Keratinocyte (primary cell): ENCODE measurements at regions not wholly inside any gene's neighbourhood (a gene's known extent, or its start where the extent isn't known, plus 50 kb on each side); places are given as distances from the start of the nearest gene placed in this dataset.

Source experiments
- DNase-seq: peaks from one replicate; pipeline ENCODE4 v3.0.0-alpha.2; 2011; ENCODE audit warnings: low read depth, missing footprints, low spot score
- FAIRE-seq: peaks from 2 replicates; lab custom pipeline; 2011; peaks lifted over from hg19 to GRCh38; lab: Jason Lieb, UNC
- H2AFZ ChIP-seq: 2 replicates; pipeline ENCODE4 v1.6.0; 2012; ENCODE audit warnings: low read length, control low read depth, inconsistent platforms; ENCODE audit not compliant: control insufficient read depth
- H3K27ac ChIP-seq: 2 replicates; pipeline ENCODE4 v1.5.1; 2011; ENCODE audit warnings: low read length; ENCODE audit not compliant: control insufficient read depth, insufficient read depth
- H3K27me3 ChIP-seq: 3 replicates; pipeline ENCODE4 v1.6.0; 2011; ENCODE audit warnings: low read length; ENCODE audit not compliant: control insufficient read depth, insufficient read depth; ENCODE audit errors: extremely low read depth
- H3K36me3 ChIP-seq, 2 experiments: 2 replicates in 1 of 2; 3 replicates in 1 of 2; pipeline ENCODE4 v1.5.1; 2011; ENCODE audit warnings: low read length in 2 of 2, mild to moderate bottlenecking in 1 of 2; ENCODE audit not compliant: control insufficient read depth in 2 of 2, insufficient read depth in 2 of 2; ENCODE audit errors: extremely low read depth in 1 of 2
- H3K4me1 ChIP-seq: 3 replicates; pipeline ENCODE4 v1.5.1; 2011; ENCODE audit warnings: low read length; ENCODE audit not compliant: control insufficient read depth, insufficient read depth; ENCODE audit errors: extremely low read depth
- H3K4me2 ChIP-seq: 3 replicates; pipeline ENCODE4 v1.6.0; 2011; ENCODE audit warnings: low read depth, low read length; ENCODE audit not compliant: control insufficient read depth, insufficient read depth; ENCODE audit errors: extremely low read depth
- H3K4me3 ChIP-seq, 3 experiments: fragments of 200-600 bp in 1 of 3; sonication (generic) in 1 of 3; 2 replicates in 2 of 3; 3 replicates in 1 of 3; pipeline ENCODE4 v1.5.1; 2011 to 2016; ENCODE audit warnings: low read length in 3 of 3, mild to moderate bottlenecking in 3 of 3, control low read depth in 2 of 3, inconsistent platforms in 1 of 3, low read depth in 1 of 3, mixed read lengths in 1 of 3, mixed run types in 1 of 3, moderate library complexity in 1 of 3; ENCODE audit not compliant: control insufficient read depth in 2 of 3, insufficient read depth in 2 of 3; ENCODE audit errors: extremely low read depth in 1 of 3
- H3K79me2 ChIP-seq: 2 replicates; pipeline ENCODE4 v1.6.0; 2012; ENCODE audit warnings: low read length; ENCODE audit not compliant: control insufficient read depth, insufficient read depth
- H3K9ac ChIP-seq: 3 replicates; pipeline ENCODE4 v1.6.0; 2011; ENCODE audit warnings: low read length; ENCODE audit not compliant: control insufficient read depth, insufficient read depth; ENCODE audit errors: extremely low read depth
- H3K9me1 ChIP-seq: 3 replicates; pipeline ENCODE4 v1.6.0; 2011; ENCODE audit warnings: low read length; ENCODE audit not compliant: control insufficient read depth, insufficient read depth; ENCODE audit errors: extremely low read depth
- H3K9me3 ChIP-seq: 2 replicates; pipeline ENCODE4 v1.5.1; 2012; ENCODE audit warnings: low read depth, low read length; ENCODE audit not compliant: control insufficient read depth
- H4K20me1 ChIP-seq: 3 replicates; pipeline ENCODE4 v1.6.0; 2011; ENCODE audit warnings: low read length; ENCODE audit not compliant: control insufficient read depth, insufficient read depth; ENCODE audit errors: extremely low read depth
- CTCF ChIP-seq, 3 experiments: IDR thresholded peaks in 1 of 3; conservative IDR thresholded peaks in 1 of 3; optimal IDR thresholded peaks in 1 of 3; 2 replicates in 2 of 3; 3 replicates in 1 of 3; pipeline versions ENCODE3 to v1.5.1; 2011; ENCODE audit warnings: low read length in 3 of 3, mild to moderate bottlenecking in 3 of 3, moderate library complexity in 2 of 3, control low read depth in 1 of 3, inconsistent platforms in 1 of 3; ENCODE audit not compliant: insufficient read depth in 2 of 3; ENCODE audit errors: extremely low read depth in 1 of 3
- EZH2 ChIP-seq: IDR thresholded peaks from one replicate; pipeline ENCODE4 v1.6.1; 2012; ENCODE audit warnings: inconsistent platforms, mild to moderate bottlenecking, low read length, moderate library complexity
- dilution Hi-C: fragments of 300-500 bp; cut with MboI; formaldehyde crosslinking; loops from one replicate; pipeline ENCODE4 v1.7.0; 2020; ENCODE audit warnings: low sequenced_read_pairs; ENCODE audit not compliant: extremely low pct_ligation_motif_present

DNA sequence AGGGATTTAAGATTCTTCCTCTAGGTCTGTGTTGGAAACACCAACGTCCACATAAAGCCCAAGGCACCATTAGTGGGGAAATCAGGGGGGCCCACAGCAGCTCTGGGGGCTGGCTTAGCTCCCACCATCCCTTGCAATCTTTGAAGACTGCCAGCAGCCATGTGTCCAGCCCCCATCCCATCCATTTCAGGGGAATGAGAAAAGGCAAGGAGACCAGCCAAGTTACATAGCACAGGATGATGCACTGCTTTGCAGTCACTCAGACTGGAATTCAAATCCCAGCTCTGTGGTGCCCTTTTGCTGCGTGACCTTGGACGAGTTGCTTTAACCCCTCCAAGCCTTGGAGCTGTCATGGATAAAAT lies 108.9 kb upstream of the ZMIZ1 start:
- H3K27ac ChIP-seq = no peak overlapping the region
- dilution Hi-C loops = no loop called here
- no peak for FAIRE-seq

DNA sequence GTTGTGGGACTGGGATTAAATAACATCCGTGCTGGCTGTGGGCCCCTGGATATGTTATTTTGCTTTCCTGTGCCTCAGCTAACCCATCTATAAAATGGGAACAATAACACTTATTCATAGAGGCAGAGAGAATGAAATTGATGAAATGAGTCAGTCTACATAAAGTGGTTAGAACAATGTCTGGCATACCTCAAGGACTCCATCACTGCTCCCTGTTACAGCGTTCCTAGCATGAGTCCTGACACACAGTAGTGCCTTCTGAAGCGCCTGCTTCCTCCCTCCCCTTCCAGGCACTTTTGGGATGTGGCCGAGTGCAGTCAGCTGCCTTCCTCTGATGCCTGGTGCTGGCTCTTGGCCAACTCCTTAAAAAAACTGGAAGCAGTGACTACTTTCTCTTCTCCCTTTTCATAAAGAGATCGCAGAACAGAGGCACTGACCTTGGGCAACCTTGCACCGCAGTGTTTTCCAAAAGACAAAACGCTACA lies 108.4 kb upstream of the ZMIZ1 start:
- H3K27ac ChIP-seq = no peak overlapping the region
- DNase-seq (peak; percentile 89), FAIRE-seq (peak; percentile 88)
- dilution Hi-C loops = no loop called here
- H3K4me3 ChIP-seq = no peak overlapping the region
- H3K27me3 ChIP-seq = no peaks in the 10 kb centered on the region
- no peak for TF ChIP-seq EZH2
- TF ChIP-seq CTCF (optimal IDR thresholded peaks at IDR 0.05 in 1 of 3, IDR thresholded peaks at IDR 0.05 in 1 of 3, conservative IDR thresholded peaks at IDR 0.05 in 1 of 3; ENCODE audit: extremely low read depth in 1 of 3, insufficient read depth in 2 of 3, low read length in 3 of 3) = no peak
- H3K4me1 ChIP-seq = peaks cover 25% of the 10 kb centered on the region
- H3K36me3 ChIP-seq = no peaks in the 10 kb centered on the region
- H3K4me2 ChIP-seq = peak overlapping the region; percentile 18
- H3K9me3 ChIP-seq = no peaks in the 10 kb centered on the region
- H3K9ac ChIP-seq = peak overlapping the region; percentile 4
- H2AFZ ChIP-seq = no peak overlapping the region
- no peaks in the 10 kb centered on the region for H3K79me2 ChIP-seq
- H4K20me1 ChIP-seq = no peaks in the 10 kb centered on the region
- H3K9me1 ChIP-seq = no peaks in the 10 kb centered on the region

More for the DNA sequence above, 108.9 kb upstream of the ZMIZ1 start:
- DNase-seq = no peak
- H3K4me2 ChIP-seq = no peak overlapping the region
- no peak overlapping the region for H2AFZ ChIP-seq
- no peaks in the 10 kb centered on the region for H3K9me3 ChIP-seq
- H3K27me3 ChIP-seq = no peaks in the 10 kb centered on the region
- no peaks in the 10 kb centered on the region for H3K36me3 ChIP-seq
- no peaks in the 10 kb centered on the region for H3K79me2 ChIP-seq
- no peak overlapping the region for H3K9ac ChIP-seq
- no peak overlapping the region for H3K4me3 ChIP-seq
- peaks cover 21% of the 10 kb centered on the region for H3K4me1 ChIP-seq
- no peaks in the 10 kb centered on the region for H3K9me1 ChIP-seq
- no peak for TF ChIP-seq CTCF (optimal IDR thresholded peaks at IDR 0.05 in 1 of 3, IDR thresholded peaks at IDR 0.05 in 1 of 3, conservative IDR thresholded peaks at IDR 0.05 in 1 of 3; ENCODE audit: extremely low read depth in 1 of 3, insufficient read depth in 2 of 3, low read length in 3 of 3)
- no peaks in the 10 kb centered on the region for H4K20me1 ChIP-seq
